ENCODE measurements at regions not wholly inside any gene's neighbourhood (a gene's known extent, or its start where the extent isn't known, plus 50 kb on each side); places are given as distances from the start of the nearest gene placed in this dataset.

DNA sequence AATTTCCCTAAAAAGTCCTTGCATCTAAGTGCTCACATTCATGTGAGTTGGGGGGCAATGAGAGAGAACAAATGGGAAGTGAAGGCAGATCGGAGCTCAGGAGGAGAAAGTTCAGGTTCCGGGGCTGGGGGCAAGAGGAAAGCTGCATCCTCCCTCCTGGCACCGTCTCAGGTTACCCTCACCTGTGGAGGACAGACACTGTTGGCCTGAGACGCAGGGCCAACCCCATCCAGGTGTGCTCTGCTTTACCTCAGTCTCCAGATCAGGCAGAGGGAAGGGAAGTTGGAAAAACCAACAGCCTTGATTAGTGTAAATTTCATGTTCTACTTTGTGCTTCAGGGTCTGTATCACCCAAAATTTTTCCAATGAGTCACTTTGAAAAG, 146.9 kb downstream of the TRIM29 start:
- Histone ChIP-seq H3K36me3 (ENCODE audit: control insufficient read depth in 1 of 2, insufficient read depth in 2 of 2, low read length in 2 of 2) (no peaks in the 10 kb centered on the region), H3K27ac (ENCODE audit: low read length) (no peak overlapping the region), H3K4me3 (ENCODE audit: low read depth in 1 of 2, low read length in 2 of 2) (no peak overlapping the region), H3K9me3 (ENCODE audit: control insufficient read depth in 1 of 2, low read length in 2 of 2) (no peaks in the 10 kb centered on the region), H3K4me1 (ENCODE audit: control insufficient read depth in 1 of 2, insufficient read depth in 2 of 2, low read length in 2 of 2) (no peaks in the 10 kb centered on the region), H3K27me3 (ENCODE audit: low read depth, low read length) (no peaks in the 10 kb centered on the region)

GRCh38 chr11:119990309-119991021, 147.4 kb downstream of the TRIM29 start:
- H3K4me1 ChIP-seq (ENCODE audit: control insufficient read depth in 1 of 2, insufficient read depth in 2 of 2, low read length in 2 of 2) = no peaks in the 10 kb centered on the region
- no peak overlapping the region for H3K4me3 ChIP-seq (ENCODE audit: low read depth in 1 of 2, low read length in 2 of 2)
- no peaks in the 10 kb centered on the region for H3K36me3 ChIP-seq (ENCODE audit: control insufficient read depth in 1 of 2, insufficient read depth in 2 of 2, low read length in 2 of 2)
- H3K27ac ChIP-seq (ENCODE audit: low read length) = no peak overlapping the region
- H3K9me3 ChIP-seq (ENCODE audit: control insufficient read depth in 1 of 2, low read length in 2 of 2) = no peaks in the 10 kb centered on the region
- no peaks in the 10 kb centered on the region for H3K27me3 ChIP-seq (ENCODE audit: low read depth, low read length)

DNA sequence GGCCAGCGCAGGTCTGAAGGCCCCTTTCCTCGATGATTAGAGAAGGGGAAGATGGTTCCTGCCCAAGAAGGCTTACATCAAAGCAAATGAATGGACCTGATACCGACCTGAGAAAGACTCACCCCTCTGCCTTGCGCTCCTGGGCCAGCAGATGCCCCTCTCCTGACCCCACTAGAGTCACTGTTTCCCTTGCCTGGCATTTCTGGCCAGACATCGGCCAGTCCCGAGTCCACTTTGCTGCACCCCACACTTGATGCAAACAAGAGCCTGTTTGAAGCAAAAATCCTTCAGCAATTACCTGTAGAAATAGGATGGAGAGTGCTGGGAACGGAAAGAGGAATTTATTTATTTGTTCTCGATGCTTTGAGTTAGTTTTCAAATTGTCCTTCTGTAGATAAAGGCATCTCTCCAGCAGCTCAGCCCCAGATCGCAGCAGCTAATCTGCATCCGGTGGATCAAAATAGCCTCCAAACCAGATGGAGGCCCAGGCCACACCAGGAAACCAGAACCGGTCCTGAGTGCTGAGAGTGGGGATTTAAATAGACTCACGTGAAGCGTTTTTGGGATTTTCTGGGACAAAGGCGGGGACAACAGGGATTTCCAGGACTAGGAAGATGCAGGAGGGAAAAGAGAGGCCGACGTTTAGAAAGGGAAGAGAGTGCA, 148.6 kb downstream of the TRIM29 start:
- no peaks in the 10 kb centered on the region for H3K27me3 ChIP-seq (ENCODE audit: low read depth, low read length)
- H3K36me3 ChIP-seq (ENCODE audit: control insufficient read depth in 1 of 2, insufficient read depth in 2 of 2, low read length in 2 of 2) = no peaks in the 10 kb centered on the region
- H3K27ac ChIP-seq (ENCODE audit: low read length) = no peak overlapping the region
- no peaks in the 10 kb centered on the region for H3K9me3 ChIP-seq (ENCODE audit: control insufficient read depth in 1 of 2, low read length in 2 of 2)
- no peak overlapping the region for H3K4me3 ChIP-seq (ENCODE audit: low read depth in 1 of 2, low read length in 2 of 2)
- no peaks in the 10 kb centered on the region for H3K4me1 ChIP-seq (ENCODE audit: control insufficient read depth in 1 of 2, insufficient read depth in 2 of 2, low read length in 2 of 2)

GRCh38 chr11:119985551-119985950, 152.4 kb downstream of the TRIM29 start:
- Histone ChIP-seq H3K27ac (ENCODE audit: low read length) (no peak overlapping the region), H3K4me3 (ENCODE audit: low read depth in 1 of 2, low read length in 2 of 2) (no peak overlapping the region), H3K4me1 (ENCODE audit: control insufficient read depth in 1 of 2, insufficient read depth in 2 of 2, low read length in 2 of 2) (no peaks in the 10 kb centered on the region), H3K9me3 (ENCODE audit: control insufficient read depth in 1 of 2, low read length in 2 of 2) (no peaks in the 10 kb centered on the region), H3K27me3 (ENCODE audit: low read depth, low read length) (no peaks in the 10 kb centered on the region), H3K36me3 (ENCODE audit: control insufficient read depth in 1 of 2, insufficient read depth in 2 of 2, low read length in 2 of 2) (no peaks in the 10 kb centered on the region)

DNA sequence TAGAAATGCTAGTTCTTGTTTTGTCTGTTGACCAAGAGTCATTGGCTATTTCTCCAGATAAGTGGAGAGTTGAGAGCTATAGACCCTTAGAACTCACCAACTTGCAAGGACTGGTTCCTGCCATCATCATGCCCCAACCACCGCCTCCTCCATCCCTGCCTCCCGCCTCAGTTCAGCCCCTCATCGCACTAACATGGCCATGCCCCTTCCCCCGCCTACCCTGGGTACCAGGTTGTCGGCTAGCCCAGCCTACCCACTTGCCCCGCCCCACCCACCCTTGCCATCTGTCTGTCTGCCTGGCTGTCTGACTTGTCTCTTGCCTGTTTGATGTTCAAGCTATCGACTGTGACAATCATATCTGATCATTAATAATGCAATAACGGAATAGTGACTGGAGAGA, 154.1 kb downstream of the TRIM29 start:
- no peak overlapping the region for H3K4me3 ChIP-seq (ENCODE audit: low read depth in 1 of 2, low read length in 2 of 2)
- H3K27ac ChIP-seq (ENCODE audit: low read length) = no peak overlapping the region
- H3K4me1 ChIP-seq (ENCODE audit: control insufficient read depth in 1 of 2, insufficient read depth in 2 of 2, low read length in 2 of 2) = no peaks in the 10 kb centered on the region
- no peaks in the 10 kb centered on the region for H3K36me3 ChIP-seq (ENCODE audit: control insufficient read depth in 1 of 2, insufficient read depth in 2 of 2, low read length in 2 of 2)
- H3K27me3 ChIP-seq (ENCODE audit: low read depth, low read length) = no peaks in the 10 kb centered on the region
- H3K9me3 ChIP-seq (ENCODE audit: control insufficient read depth in 1 of 2, low read length in 2 of 2) = no peaks in the 10 kb centered on the region

- no peaks in the 10 kb centered on the region for H3K9me3 ChIP-seq (ENCODE audit: control insufficient read depth in 1 of 2, low read length in 2 of 2)
- H3K27ac ChIP-seq (ENCODE audit: low read length) = no peak overlapping the region
- no peaks in the 10 kb centered on the region for H3K27me3 ChIP-seq (ENCODE audit: low read depth, low read length)
- H3K4me3 ChIP-seq (ENCODE audit: low read depth in 1 of 2, low read length in 2 of 2) = no peak overlapping the region
- no peaks in the 10 kb centered on the region for H3K36me3 ChIP-seq (ENCODE audit: control insufficient read depth in 1 of 2, insufficient read depth in 2 of 2, low read length in 2 of 2)
- no peaks in the 10 kb centered on the region for H3K4me1 ChIP-seq (ENCODE audit: control insufficient read depth in 1 of 2, insufficient read depth in 2 of 2, low read length in 2 of 2)
Measured at GRCh38 chr11:119983240-119983732, 154.6 kb downstream of the TRIM29 start.

DNA sequence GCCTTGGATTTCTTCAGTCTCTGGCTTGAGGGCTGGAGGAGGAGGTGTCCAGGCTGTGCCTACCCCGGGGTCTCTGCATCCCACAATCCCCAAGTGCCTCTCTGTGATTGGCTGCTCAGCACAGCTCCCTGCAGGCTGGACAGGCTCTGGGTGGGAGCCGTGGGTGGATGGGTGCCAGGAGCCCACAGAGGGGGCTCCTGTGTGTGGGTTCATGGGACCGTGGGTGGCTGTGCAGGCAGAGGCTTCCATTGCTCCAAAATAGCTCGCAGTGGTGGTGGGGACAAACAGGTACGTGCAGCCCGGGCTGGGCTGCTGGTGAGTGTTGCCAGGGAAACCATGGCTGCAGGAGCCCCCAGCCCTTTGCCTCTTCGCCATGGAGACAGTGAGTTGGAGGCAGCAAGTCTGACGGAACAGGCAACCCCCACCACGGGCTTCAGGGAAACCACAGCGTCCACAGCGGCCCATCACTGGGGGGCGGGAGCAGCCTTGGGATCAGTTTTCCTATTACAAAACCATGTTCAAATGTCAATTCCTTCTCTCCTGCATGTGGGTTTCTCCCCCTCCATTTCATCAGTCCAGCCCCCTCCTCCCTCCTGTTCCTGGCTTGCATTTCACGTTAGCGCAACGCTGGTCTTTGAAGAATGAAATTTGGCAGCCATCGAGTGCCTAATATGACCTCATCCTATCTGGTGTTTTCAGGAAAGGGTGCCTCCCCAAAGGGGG, 155.2 kb downstream of the TRIM29 start:
- no peak overlapping the region for H3K4me3 ChIP-seq (ENCODE audit: low read depth in 1 of 2, low read length in 2 of 2)
- no peaks in the 10 kb centered on the region for H3K9me3 ChIP-seq (ENCODE audit: control insufficient read depth in 1 of 2, low read length in 2 of 2)
- no peaks in the 10 kb centered on the region for H3K27me3 ChIP-seq (ENCODE audit: low read depth, low read length)
- H3K4me1 ChIP-seq (ENCODE audit: control insufficient read depth in 1 of 2, insufficient read depth in 2 of 2, low read length in 2 of 2) = no peaks in the 10 kb centered on the region
- H3K27ac ChIP-seq (ENCODE audit: low read length) = no peak overlapping the region
- H3K36me3 ChIP-seq (ENCODE audit: control insufficient read depth in 1 of 2, insufficient read depth in 2 of 2, low read length in 2 of 2) = no peaks in the 10 kb centered on the region

GRCh38 chr11:119980431-119980830, 157.5 kb downstream of the TRIM29 start:
- Histone ChIP-seq H3K27me3 (ENCODE audit: low read depth, low read length) (no peaks in the 10 kb centered on the region), H3K4me3 (ENCODE audit: low read depth in 1 of 2, low read length in 2 of 2) (no peak overlapping the region), H3K27ac (ENCODE audit: low read length) (no peak overlapping the region), H3K36me3 (ENCODE audit: control insufficient read depth in 1 of 2, insufficient read depth in 2 of 2, low read length in 2 of 2) (no peaks in the 10 kb centered on the region), H3K9me3 (ENCODE audit: control insufficient read depth in 1 of 2, low read length in 2 of 2) (no peaks in the 10 kb centered on the region), H3K4me1 (ENCODE audit: control insufficient read depth in 1 of 2, insufficient read depth in 2 of 2, low read length in 2 of 2) (no peaks in the 10 kb centered on the region)

GRCh38 chr11:119979701-119980100, 158.2 kb downstream of the TRIM29 start:
- Histone ChIP-seq H3K27ac (ENCODE audit: low read length) (no peak overlapping the region), H3K36me3 (ENCODE audit: control insufficient read depth in 1 of 2, insufficient read depth in 2 of 2, low read length in 2 of 2) (no peaks in the 10 kb centered on the region), H3K9me3 (ENCODE audit: control insufficient read depth in 1 of 2, low read length in 2 of 2) (no peaks in the 10 kb centered on the region), H3K4me3 (ENCODE audit: low read depth in 1 of 2, low read length in 2 of 2) (no peak overlapping the region), H3K27me3 (ENCODE audit: low read depth, low read length) (no peaks in the 10 kb centered on the region), H3K4me1 (ENCODE audit: control insufficient read depth in 1 of 2, insufficient read depth in 2 of 2, low read length in 2 of 2) (no peaks in the 10 kb centered on the region)

DNA sequence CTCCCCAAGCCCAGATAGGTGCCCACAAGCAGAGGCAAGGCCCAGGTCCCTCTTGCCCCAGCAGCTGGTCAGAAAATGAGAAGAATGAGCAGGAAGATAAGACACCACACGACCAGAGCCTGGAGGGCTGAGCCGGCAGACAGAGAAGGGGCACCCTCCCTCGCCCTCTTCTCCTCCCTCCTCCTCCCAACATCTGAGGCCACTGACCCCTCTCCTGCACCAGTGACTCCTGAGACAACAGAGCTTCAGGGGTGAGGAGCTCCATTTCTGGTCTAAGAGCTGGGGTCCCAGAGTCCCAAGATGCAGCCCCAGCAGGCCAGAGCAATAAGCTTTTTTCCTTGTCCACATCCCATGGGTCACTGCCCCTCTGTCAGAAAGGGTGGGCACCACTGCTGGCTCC, 159.2 kb downstream of the TRIM29 start:
- H3K36me3 ChIP-seq (ENCODE audit: control insufficient read depth in 1 of 2, insufficient read depth in 2 of 2, low read length in 2 of 2) = no peaks in the 10 kb centered on the region
- no peaks in the 10 kb centered on the region for H3K27me3 ChIP-seq (ENCODE audit: low read depth, low read length)
- no peaks in the 10 kb centered on the region for H3K4me1 ChIP-seq (ENCODE audit: control insufficient read depth in 1 of 2, insufficient read depth in 2 of 2, low read length in 2 of 2)
- no peak overlapping the region for H3K27ac ChIP-seq (ENCODE audit: low read length)
- H3K4me3 ChIP-seq (ENCODE audit: low read depth in 1 of 2, low read length in 2 of 2) = no peak overlapping the region
- H3K9me3 ChIP-seq (ENCODE audit: control insufficient read depth in 1 of 2, low read length in 2 of 2) = no peaks in the 10 kb centered on the region

DNA sequence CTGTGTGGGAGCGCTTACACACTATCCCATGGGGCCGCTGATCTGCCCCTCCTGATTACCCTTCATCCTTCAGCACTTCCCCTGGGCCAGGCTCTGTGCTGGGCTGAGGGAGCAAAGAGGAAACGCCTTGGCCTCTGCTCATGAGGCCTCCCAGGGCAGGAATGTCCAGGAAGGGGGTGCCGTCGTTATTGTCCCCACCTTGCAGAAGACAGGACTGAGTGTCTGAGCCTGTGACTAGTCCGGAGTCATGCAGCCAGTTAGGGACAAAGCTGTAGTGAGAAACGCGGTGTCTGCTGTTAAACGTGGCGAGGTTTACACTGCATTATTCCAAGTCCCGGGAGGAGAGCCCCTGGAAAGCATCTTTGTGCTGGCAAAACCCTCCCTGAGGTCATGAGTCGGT, 160.0 kb downstream of the TRIM29 start:
- Histone ChIP-seq H3K27ac (ENCODE audit: low read length) (no peak overlapping the region), H3K4me1 (ENCODE audit: control insufficient read depth in 1 of 2, insufficient read depth in 2 of 2, low read length in 2 of 2) (no peaks in the 10 kb centered on the region)

More for the DNA sequence above, 160.0 kb downstream of the TRIM29 start:
- Histone ChIP-seq H3K27me3 (ENCODE audit: low read depth, low read length) (no peaks in the 10 kb centered on the region), H3K4me3 (ENCODE audit: low read depth in 1 of 2, low read length in 2 of 2) (no peak overlapping the region), H3K9me3 (ENCODE audit: control insufficient read depth in 1 of 2, low read length in 2 of 2) (no peaks in the 10 kb centered on the region), H3K36me3 (ENCODE audit: control insufficient read depth in 1 of 2, insufficient read depth in 2 of 2, low read length in 2 of 2) (no peaks in the 10 kb centered on the region)
